HG03521 (cell line): ENCODE measurements at regions not wholly inside any gene's neighbourhood (a gene's known extent, or its start where the extent isn't known, plus 50 kb on each side); places are given as distances from the start of the nearest gene placed in this dataset.
"Not testable (repeated sequence)": the region's sequence is repeated elsewhere in the genome, so short reads cannot be mapped to it uniquely, and the experiment has no call there.

Experiments
- ATAC-seq: cut with Tn5 transposase; IDR thresholded peaks from one replicate; pipeline ENCODE4 v1.9.1; 2021; ENCODE audit warnings: mild to moderate bottlenecking, moderate library complexity; ENCODE audit not compliant: unreplicated experiment

DNA sequence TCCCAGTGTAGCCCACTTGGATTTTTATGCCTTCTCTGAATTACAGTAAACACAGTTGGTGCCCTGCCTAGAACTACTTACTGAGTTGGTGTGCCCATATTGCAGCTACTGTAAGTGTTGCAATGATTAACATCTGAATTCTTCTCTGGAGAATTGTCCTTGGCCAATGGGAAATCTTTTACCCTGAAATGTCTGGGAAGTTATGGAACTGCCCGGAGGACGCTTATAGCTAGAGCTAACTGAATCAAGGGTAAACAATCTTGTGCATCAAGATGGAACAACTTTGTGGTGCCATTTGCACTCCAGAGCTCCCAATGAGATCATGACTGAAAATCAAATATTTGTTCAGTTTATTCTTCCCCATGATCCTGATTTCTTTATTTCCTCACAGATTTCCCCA is 246.7 kb upstream of the CBLB start:
- ATAC-seq, result no peak

- no peak for ATAC-seq
Measured at GRCh38 chr3:106116733-106117489, 248.1 kb upstream of the CBLB start.

DNA sequence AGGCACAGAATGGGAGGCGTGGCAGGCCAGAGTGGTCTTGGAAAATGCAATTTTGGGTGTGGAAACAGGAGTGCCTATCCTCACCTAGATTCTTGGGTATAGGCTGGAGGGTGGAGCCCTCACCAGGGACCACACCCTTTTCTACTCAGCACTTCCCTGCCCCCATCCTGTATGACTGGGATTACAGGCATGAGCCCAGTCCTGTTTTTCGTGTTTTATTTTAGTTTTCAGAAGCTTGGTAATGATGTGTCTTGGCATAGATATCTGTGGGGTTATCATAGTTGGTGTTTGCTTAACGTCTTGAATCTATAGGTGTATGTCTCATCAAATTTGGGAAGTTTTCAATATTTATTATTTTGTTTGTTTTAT is 248.7 kb upstream of the CBLB start:
- no peak for ATAC-seq

- ATAC-seq, result no peak
Measured at GRCh38 chr3:106119614-106120082, 250.8 kb upstream of the CBLB start.

DNA sequence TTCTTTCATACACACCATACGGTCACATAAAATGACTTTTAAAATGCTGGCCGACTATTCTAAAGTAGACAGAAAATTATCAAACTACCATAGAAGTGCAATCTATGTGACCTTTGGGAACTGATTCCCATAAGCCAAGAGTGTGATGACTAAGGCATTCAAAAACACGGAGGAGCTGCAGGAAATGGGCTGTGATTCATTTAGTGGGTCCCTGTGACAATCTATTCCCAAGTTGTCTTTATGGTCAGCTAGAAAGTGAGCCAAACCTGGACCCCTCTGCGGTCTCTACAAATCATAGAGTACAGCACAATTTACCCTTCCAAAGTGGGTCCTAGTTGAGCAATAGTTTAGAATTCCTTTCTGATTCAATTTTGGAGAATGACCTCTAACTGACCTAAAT is 251.5 kb upstream of the CBLB start:
- no peak for ATAC-seq

GRCh38 chr3:106121491-106122289 is 252.9 kb upstream of the CBLB start:
- no peak for ATAC-seq

- no peak for ATAC-seq
Measured at GRCh38 chr3:106124818-106125217, 256.0 kb upstream of the CBLB start.

- ATAC-seq, result no peak
Measured at GRCh38 chr3:106125321-106125720, 256.5 kb upstream of the CBLB start.

DNA sequence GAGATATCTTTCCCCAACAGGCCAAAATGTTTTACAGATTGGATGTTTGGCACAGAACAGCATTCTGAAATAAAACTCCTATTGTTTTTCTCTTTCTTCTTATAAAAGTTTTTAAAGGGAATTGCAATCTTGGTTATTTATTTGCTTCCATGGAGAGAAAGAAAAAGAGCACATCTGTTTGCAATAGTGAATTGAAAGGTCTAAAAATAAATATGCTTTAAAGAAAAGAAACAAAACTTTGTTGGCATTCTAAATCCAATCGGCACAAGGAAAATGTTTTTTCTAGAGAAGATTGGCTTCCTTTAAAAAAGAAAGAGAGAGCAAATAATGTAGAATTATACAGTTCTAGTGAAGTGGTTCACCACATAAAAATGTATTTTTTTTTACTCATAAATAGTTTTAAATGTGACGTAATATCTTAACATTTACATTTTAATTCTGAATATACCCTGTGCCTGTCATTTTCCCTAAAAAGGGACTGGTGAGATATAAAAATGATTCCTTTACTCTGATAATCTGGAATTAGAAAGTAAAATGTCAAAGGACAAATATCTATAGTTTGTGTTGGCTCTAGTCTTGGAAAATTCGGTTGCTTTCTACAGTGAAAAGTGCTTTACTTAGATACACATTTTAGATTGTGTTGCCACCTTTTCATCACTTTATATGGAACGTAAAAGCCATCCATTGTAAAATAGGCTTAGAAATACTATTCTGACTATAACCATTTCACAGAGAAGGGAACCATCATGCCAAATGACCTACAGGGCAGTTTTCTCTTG is 257.4 kb upstream of the CBLB start:
- ATAC-seq, result no peak

DNA sequence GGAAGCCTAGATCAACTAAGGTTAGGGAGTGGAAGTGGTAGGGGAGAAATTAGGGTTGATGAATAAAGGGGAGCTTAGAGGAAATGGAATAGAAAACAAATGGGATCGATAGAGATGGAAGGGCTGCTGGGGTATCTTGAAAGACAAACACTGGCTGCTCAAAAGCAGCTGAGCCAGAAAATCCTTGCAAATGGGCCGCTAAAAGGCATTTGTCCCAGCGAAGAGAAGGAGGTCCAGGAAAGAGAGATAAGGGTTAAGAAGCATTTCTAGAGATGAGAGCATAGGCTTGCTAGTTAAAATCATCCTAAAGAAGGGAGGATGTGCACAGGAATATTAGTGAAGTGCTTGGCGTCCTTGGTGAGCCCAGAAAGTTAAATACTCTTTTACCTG is 258.0 kb upstream of the CBLB start:
- no peak for ATAC-seq

- no peak for ATAC-seq
Measured at GRCh38 chr3:106129939-106130338, 261.1 kb upstream of the CBLB start.

DNA sequence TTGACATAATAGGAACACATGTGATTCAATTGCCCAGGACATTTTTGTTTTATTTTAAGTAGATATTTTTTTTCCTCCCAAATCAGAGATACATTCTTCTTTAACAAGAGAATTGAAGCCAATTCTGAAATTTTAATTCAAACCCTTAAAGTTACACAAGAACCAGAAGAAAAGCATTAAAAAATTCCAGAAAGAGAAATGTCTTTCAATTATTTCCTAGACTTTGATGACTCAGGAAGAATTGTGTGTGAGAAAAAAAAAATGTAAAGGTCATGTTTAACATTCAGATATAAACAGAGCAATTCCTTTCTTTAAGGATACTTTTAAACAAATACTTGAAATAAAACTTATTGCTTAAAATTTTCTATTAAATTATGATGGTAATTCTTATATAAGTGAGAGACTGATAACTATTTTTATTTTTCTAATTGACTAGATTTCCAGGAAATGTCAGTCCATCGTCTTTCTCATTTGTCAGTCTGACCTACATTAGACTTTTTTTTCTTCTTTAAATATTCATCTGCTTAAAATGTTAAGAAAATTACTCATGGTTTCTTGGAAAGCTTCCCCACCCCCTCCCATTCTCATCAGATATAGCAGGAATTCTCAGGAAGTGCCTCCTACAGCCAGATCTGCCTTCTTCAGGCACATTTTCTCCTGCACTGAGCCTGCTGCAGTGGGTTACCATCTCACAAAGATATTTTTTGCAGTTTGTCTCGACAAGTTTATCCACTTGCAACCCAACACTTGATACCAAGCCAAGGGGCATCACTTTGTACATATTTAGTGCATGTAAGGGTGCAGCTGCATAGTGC is 261.8 kb upstream of the CBLB start:
- ATAC-seq, result no peak

GRCh38 chr3:106135451-106136160 is 266.8 kb upstream of the CBLB start:
- no peak for ATAC-seq

DNA sequence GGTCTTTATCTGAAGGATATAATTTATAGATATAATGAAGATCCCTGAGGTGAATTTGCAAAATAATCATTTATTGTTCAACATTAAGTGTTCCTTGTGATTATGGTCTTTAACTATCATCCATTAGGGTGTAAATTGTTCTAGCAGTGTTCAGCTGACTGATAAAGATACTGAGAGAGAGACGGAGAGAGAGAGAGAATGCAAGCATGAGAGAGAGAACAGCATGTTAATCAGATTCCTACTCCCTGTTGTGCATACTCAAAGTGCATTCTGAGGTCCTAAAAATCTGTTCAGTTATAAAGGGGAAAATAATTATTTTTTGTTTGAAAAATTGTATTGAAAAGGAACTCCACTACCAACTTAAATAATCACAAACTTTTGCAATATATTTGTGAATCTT is 271.0 kb upstream of the CBLB start:
- ATAC-seq, result no peak

GRCh38 chr3:106140431-106140830 is 271.6 kb upstream of the CBLB start:
- no peak for ATAC-seq

- no peak for ATAC-seq
Measured at GRCh38 chr3:106144030-106144429, 275.2 kb upstream of the CBLB start.

GRCh38 chr3:106148440-106149082 is 279.7 kb upstream of the CBLB start:
- not testable (repeated sequence) for ATAC-seq

- no peak for ATAC-seq
Measured at GRCh38 chr3:106157411-106157810, 288.6 kb upstream of the CBLB start.

DNA sequence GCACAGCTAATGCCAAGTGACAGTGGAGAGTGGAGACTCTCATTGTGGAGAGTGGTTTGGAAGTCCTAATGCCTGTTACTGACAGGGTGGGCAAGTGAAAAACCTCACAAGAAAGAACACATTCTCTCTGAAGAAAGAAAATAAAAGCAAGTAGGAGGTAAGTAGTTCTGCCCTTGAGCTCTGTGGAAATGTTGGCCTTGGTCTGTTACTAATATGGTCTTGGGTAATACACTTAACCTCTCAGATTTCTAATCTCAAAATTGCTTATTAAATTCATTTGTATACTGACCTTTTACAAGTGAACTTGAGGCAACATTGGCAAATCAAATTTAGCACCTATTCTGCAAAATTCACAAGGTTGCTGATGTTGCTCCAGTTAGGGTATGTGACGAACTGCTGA is 291.6 kb upstream of the CBLB start:
- no peak for ATAC-seq

DNA sequence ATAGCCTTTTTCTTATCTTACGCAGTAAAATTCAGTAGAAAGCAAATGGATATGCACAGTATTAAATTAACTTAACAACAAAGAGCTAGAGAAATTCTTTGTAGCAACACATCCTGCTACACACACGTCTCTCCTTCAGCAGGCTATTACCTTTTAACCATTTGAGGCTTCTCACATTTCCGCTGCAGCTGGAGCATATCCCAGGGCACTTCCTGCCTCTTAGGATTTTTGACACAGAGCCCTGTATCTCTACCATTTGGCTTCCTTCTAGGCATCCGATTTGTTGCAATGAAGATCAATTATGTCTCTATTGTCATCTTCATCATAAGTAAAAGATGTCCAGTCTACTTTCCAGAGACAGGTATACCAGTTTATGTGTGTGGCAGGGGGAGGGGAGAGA is 292.4 kb upstream of the CBLB start:
- ATAC-seq, result no peak
